ENCODE measurements at regions not wholly inside any gene's neighbourhood (a gene's known extent, or its start where the extent isn't known, plus 50 kb on each side); places are given as distances from the start of the nearest gene placed in this dataset.

- no peaks in the 10 kb centered on the region for H3K27me3 ChIP-seq (ENCODE audit: low read depth)
- ATAC-seq, result no peak
- no peak for TF ChIP-seq CTCF (IDR thresholded peaks at IDR 0.05)
- H3K4me1 ChIP-seq, result no peaks in the 10 kb centered on the region
- H3K9me3 ChIP-seq, result no peaks in the 10 kb centered on the region
- no peaks in the 10 kb centered on the region for H3K36me3 ChIP-seq
- DNase-seq, result no peak
- H3K27ac ChIP-seq, result no peak overlapping the region
- H3K4me3 ChIP-seq, result no peak overlapping the region
- intact Hi-C loops (cut with DNase I), result no loop called here
Measured at GRCh38 chr18:75625966-75626365, 198.5 kb upstream of the SMIM21 start.

- no peaks in the 10 kb centered on the region for H3K9me3 ChIP-seq
- no peaks in the 10 kb centered on the region for H3K27me3 ChIP-seq (ENCODE audit: low read depth)
- H3K4me1 ChIP-seq, result no peaks in the 10 kb centered on the region
- H3K36me3 ChIP-seq, result no peaks in the 10 kb centered on the region
- DNase-seq (no peak), ATAC-seq (no peak)
- H3K27ac ChIP-seq, result no peak overlapping the region
- intact Hi-C loops (cut with DNase I), result no loop called here
- TF ChIP-seq CTCF (IDR thresholded peaks at IDR 0.05), result no peak
- no peak overlapping the region for H3K4me3 ChIP-seq
Measured at GRCh38 chr18:75624869-75625268, 197.4 kb upstream of the SMIM21 start.

GRCh38 chr18:75621818-75622217, 194.3 kb upstream of the SMIM21 start:
- Histone ChIP-seq H3K27ac (no peak overlapping the region), H3K4me1 (no peaks in the 10 kb centered on the region), H3K9me3 (no peaks in the 10 kb centered on the region), H3K36me3 (no peaks in the 10 kb centered on the region), H3K27me3 (ENCODE audit: low read depth) (no peaks in the 10 kb centered on the region), H3K4me3 (no peak overlapping the region)
- TF ChIP-seq CTCF (IDR thresholded peaks at IDR 0.05), result no peak
- intact Hi-C loops (cut with DNase I), result no loop called here
- DNase-seq, result no peak
- no peak for ATAC-seq

GRCh38 chr18:75618146-75618545, 190.6 kb upstream of the SMIM21 start:
- no peak for ATAC-seq
- no peak overlapping the region for H3K27ac ChIP-seq
- H3K9me3 ChIP-seq, result no peaks in the 10 kb centered on the region
- no peaks in the 10 kb centered on the region for H3K4me1 ChIP-seq
- intact Hi-C loops (cut with DNase I), result no loop called here
- TF ChIP-seq CTCF (IDR thresholded peaks at IDR 0.05), result no peak
- no peaks in the 10 kb centered on the region for H3K27me3 ChIP-seq (ENCODE audit: low read depth)
- DNase-seq, result no peak
- no peak overlapping the region for H3K4me3 ChIP-seq
- H3K36me3 ChIP-seq, result no peaks in the 10 kb centered on the region

GRCh38 chr18:75612456-75612855, 185.0 kb upstream of the SMIM21 start:
- Histone ChIP-seq H3K4me1 (no peaks in the 10 kb centered on the region), H3K9me3 (no peaks in the 10 kb centered on the region), H3K36me3 (no peaks in the 10 kb centered on the region), H3K4me3 (no peak overlapping the region), H3K27me3 (ENCODE audit: low read depth) (no peaks in the 10 kb centered on the region), H3K27ac (no peak overlapping the region)
- intact Hi-C loops (cut with DNase I), result no loop called here
- TF ChIP-seq CTCF (IDR thresholded peaks at IDR 0.05), result no peak
- DNase-seq, result no peak
- ATAC-seq, result no peak

GRCh38 chr18:75607701-75608100, 180.2 kb upstream of the SMIM21 start:
- Histone ChIP-seq H3K4me3 (no peak overlapping the region), H3K27me3 (ENCODE audit: low read depth) (no peaks in the 10 kb centered on the region), H3K36me3 (no peaks in the 10 kb centered on the region), H3K4me1 (no peaks in the 10 kb centered on the region), H3K27ac (no peak overlapping the region), H3K9me3 (no peaks in the 10 kb centered on the region)
- intact Hi-C loops (cut with DNase I), result no loop called here
- no peak for ATAC-seq
- DNase-seq, result no peak
- TF ChIP-seq CTCF (IDR thresholded peaks at IDR 0.05), result no peak

Data from lower lobe of right lung (tissue), 2 donors.